Skeletal muscle tissue (tissue), 3 donors: ENCODE measurements at regions not wholly inside any gene's neighbourhood (a gene's known extent, or its start where the extent isn't known, plus 50 kb on each side); places are given as distances from the start of the nearest gene placed in this dataset.

ENCODE experiments used
- H3K27ac ChIP-seq: one replicate; pipeline ENCODE4 v1.7.0; 2013; ENCODE audit warnings: mild to moderate bottlenecking, low read depth, low read length, inconsistent platforms
- H3K27me3 ChIP-seq, 3 donors: one replicate each; pipeline ENCODE4 v1.7.0; 2013; ENCODE audit warnings: low read length in 3 of 3; ENCODE audit not compliant: control insufficient read depth in 3 of 3, insufficient read depth in 3 of 3
- H3K36me3 ChIP-seq, 3 donors: one replicate each; pipeline ENCODE4 v1.7.0; 2013; ENCODE audit warnings: low read length in 3 of 3; ENCODE audit not compliant: control insufficient read depth in 3 of 3, insufficient read depth in 3 of 3
- H3K4me1 ChIP-seq, 3 donors: one replicate each; pipeline ENCODE4 v1.7.0; 2013; ENCODE audit warnings: low read length in 3 of 3, mild to moderate bottlenecking in 3 of 3; ENCODE audit not compliant: control insufficient read depth in 3 of 3, insufficient read depth in 3 of 3
- H3K4me3 ChIP-seq, 3 donors: one replicate each; pipeline ENCODE4 v1.7.0; 2013; ENCODE audit warnings: low read length in 3 of 3
- H3K9ac ChIP-seq, 3 donors: one replicate each; pipeline ENCODE4 v1.7.0; 2013; ENCODE audit warnings: low read length in 3 of 3, mild to moderate bottlenecking in 3 of 3, moderate library complexity in 2 of 3, low read depth in 1 of 3
- H3K9me3 ChIP-seq, 3 donors: one replicate each; pipeline ENCODE4 v1.7.0; 2013; ENCODE audit warnings: low read length in 3 of 3; ENCODE audit not compliant: control insufficient read depth in 3 of 3
- donor health status: Osteomylitis.

DNA sequence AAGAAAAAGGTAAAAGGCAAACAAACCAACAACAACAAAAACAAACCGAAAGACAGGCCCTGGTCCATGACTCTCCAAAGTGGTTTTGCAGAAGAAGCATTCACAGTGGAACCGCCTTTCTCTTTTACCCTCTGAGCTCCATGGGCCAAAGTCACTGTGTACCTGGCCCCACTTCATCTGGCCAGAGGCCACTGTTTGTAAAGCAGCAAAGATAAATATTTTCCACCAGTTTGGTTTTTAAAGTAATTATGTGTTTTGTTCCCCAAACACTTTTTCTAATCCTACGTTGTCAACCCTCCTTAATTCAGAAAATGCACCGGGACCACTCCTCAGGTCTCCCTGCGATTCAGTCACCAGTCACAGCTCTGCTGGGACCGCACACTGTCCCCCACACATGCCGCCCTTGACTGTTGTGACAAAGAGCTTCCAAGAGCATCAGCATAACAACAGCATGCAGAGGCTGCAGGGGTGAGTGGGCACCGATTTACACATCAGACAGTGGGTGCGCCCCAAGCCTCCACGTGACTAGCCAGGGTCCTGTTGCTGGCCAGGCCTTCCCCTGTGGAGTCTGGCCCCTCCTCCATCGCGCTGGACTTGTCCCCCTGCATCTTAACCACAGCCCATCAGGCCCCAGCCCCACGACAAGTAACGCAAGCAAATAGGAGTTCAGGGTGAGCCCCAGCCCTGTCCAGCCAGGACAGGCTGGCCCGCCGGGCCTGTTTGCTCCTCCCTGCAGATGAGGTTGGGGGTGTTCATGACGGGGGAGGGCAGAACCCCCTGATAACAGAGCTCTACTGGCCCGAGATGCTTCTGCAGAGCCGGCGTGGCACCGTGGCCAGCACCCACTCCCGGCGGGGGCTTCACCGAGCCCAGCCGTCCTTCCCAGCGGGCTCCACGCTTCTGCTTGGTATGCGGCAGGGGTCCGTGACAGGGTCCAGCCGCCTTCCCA lies 65.2 kb upstream of the DIO3 start:
- Histone ChIP-seq H3K36me3 (no peaks in the 10 kb centered on the region), H3K27ac (no peak overlapping the region), H3K9me3 (no peaks in the 10 kb centered on the region), H3K27me3 (peaks cover 15 to 21% (median 17%) of the 10 kb centered on the region in 3 donors), H3K9ac (no peak overlapping the region), H3K4me1 (peaks cover 3 to 10% (median 7%) of the 10 kb centered on the region in 3 donors), H3K4me3 (no peak overlapping the region)

DNA sequence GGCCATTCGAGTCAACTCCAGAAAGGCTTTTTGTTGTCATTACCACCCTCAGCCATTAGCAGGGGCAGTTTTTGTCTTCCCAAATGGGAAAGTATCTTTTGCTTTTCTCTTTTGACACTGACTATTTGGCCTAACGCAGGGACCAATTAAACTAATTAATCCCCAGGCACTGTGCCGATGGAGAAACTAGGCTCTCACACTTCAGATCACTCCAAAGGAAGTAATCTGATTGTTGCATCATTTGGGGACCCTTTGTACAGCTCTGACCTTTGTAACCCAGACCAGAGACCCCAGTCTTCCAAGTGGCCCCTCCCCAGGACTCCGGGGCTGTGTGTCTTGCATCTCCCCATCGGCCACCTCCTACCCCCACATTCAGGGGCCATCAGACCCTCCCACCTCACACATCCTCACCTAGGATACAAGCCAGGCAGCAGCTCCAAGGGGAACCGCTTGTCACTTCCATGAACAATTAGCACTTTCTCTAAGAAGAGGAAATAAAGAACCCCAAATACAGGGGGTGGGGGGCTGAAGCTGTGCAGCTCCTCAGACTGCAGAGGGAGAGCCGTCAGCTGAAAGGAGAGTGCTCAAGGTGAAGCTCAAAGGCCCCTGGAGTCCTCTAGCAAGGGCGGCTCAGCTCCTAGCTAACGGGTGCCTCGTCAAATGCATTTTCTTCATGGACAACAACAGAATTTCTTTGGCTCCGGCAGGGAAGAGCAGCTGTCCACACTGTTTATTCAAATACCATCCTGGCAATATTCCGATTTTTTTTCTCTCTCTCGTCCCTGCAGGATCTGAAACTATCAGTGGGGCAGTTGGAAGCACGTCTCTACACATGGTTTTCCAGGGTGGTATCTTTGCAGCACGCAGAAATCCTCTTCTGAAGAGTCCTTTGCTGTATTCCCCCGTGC lies 64.3 kb upstream of the DIO3 start:
- no peaks in the 10 kb centered on the region for H3K9me3 ChIP-seq
- H3K27me3 ChIP-seq, result peaks cover 22 to 23% (median 22%) of the 10 kb centered on the region in 3 donors
- H3K9ac ChIP-seq, result no peak overlapping the region
- no peaks in the 10 kb centered on the region for H3K36me3 ChIP-seq
- H3K27ac ChIP-seq, result no peak overlapping the region
- H3K4me3 ChIP-seq, result no peak overlapping the region
- peaks cover 3 to 10% (median 7%) of the 10 kb centered on the region in 3 donors for H3K4me1 ChIP-seq

- Histone ChIP-seq H3K27me3 (peaks cover 25 to 30% (median 30%) of the 10 kb centered on the region in 3 donors), H3K9ac (no peak overlapping the region), H3K9me3 (peaks cover 0 to 2% (median 0%) of the 10 kb centered on the region in 3 donors), H3K27ac (no peak overlapping the region), H3K4me3 (no peak overlapping the region), H3K4me1 (peaks cover 3 to 10% (median 7%) of the 10 kb centered on the region in 3 donors), H3K36me3 (no peaks in the 10 kb centered on the region)
Measured at GRCh38 chr14:101497684-101498525, 63.4 kb upstream of the DIO3 start.

- Histone ChIP-seq H3K27me3 (peaks cover 25 to 36% (median 32%) of the 10 kb centered on the region in 3 donors), H3K4me3 (no peak overlapping the region), H3K9ac (no peak overlapping the region), H3K27ac (no peak overlapping the region), H3K36me3 (no peaks in the 10 kb centered on the region), H3K4me1 (peaks cover 3 to 10% (median 7%) of the 10 kb centered on the region in 3 donors), H3K9me3 (peaks cover 0 to 4% (median 3%) of the 10 kb centered on the region in 3 donors)
Measured at GRCh38 chr14:101498526-101498860, 62.8 kb upstream of the DIO3 start.

- Histone ChIP-seq H3K27ac (no peak overlapping the region), H3K9ac (no peak overlapping the region), H3K9me3 (peaks cover 0 to 7% (median 6%) of the 10 kb centered on the region in 3 donors), H3K36me3 (no peaks in the 10 kb centered on the region), H3K4me3 (no peak overlapping the region), H3K4me1 (peaks cover 3 to 10% (median 7%) of the 10 kb centered on the region in 3 donors), H3K27me3 (peaks cover 25 to 39% (median 37%) of the 10 kb centered on the region in 3 donors)
Measured at GRCh38 chr14:101499080-101499479, 62.2 kb upstream of the DIO3 start.

GRCh38 chr14:101499513-101499912 lies 61.8 kb upstream of the DIO3 start:
- Histone ChIP-seq H3K36me3 (no peaks in the 10 kb centered on the region), H3K4me1 (peaks cover 3 to 10% (median 7%) of the 10 kb centered on the region in 3 donors), H3K9me3 (peaks cover 0 to 7% (median 6%) of the 10 kb centered on the region in 3 donors), H3K9ac (no peak overlapping the region), H3K27ac (no peak overlapping the region), H3K4me3 (no peak overlapping the region), H3K27me3 (peaks cover 25 to 41% (median 39%) of the 10 kb centered on the region in 3 donors)

GRCh38 chr14:101500061-101500460 lies 61.2 kb upstream of the DIO3 start:
- no peak overlapping the region for H3K9ac ChIP-seq
- H3K4me1 ChIP-seq, result peaks cover 3 to 10% (median 7%) of the 10 kb centered on the region in 3 donors
- H3K9me3 ChIP-seq, result peaks cover 0 to 7% (median 6%) of the 10 kb centered on the region in 3 donors
- H3K36me3 ChIP-seq, result no peaks in the 10 kb centered on the region
- H3K27ac ChIP-seq, result no peak overlapping the region
- H3K27me3 ChIP-seq, result peaks cover 25 to 41% (median 39%) of the 10 kb centered on the region in 3 donors
- H3K4me3 ChIP-seq, result no peak overlapping the region

DNA sequence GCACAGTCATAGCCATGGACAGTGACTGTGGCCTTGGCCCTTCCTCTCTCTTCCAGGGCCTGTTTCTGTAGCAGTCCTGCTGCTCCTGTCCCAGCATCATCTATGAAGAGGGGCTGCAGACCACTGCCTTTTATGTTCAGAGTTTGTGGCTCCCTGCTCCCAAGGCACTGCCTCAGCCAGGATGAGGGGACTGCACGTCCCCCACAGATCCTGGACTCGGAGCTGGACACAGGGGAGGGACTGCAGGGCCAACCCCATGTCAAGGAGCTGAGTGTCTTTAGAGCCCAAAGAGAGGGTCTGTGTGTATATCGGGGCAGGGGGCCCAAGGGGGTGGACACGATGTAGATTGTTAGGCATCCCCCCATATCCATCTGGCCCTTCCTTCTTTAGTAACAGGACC lies 60.6 kb upstream of the DIO3 start:
- Histone ChIP-seq H3K9ac (no peak overlapping the region), H3K4me1 (peaks cover 3 to 10% (median 7%) of the 10 kb centered on the region in 3 donors), H3K4me3 (no peak overlapping the region), H3K9me3 (peaks cover 0 to 7% (median 6%) of the 10 kb centered on the region in 3 donors), H3K27ac (no peak overlapping the region), H3K27me3 (peaks cover 25 to 41% (median 39%) of the 10 kb centered on the region in 3 donors), H3K36me3 (no peaks in the 10 kb centered on the region)

DNA sequence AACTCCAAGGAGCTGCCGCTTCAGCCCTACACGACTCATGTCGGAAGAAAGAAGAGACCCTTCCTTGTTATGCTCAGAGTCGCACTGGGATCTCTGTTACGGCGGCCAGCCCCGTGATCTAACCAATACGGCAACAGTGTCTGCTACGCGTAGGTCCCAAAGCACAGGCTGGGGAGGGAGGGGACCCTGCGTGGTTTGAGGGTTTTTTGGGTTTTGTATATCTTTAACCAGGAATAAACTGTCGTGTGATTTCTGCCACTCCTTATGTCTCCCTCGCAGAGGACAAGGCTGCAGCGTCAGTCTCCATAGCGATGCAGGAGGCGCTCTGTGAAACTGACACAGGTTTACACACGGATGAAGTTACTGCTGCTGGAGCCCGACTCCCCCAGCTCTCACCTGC lies 60.0 kb upstream of the DIO3 start:
- no peak overlapping the region for H3K9ac ChIP-seq
- peaks cover 0 to 7% (median 6%) of the 10 kb centered on the region in 3 donors for H3K9me3 ChIP-seq
- peaks cover 3 to 10% (median 7%) of the 10 kb centered on the region in 3 donors for H3K4me1 ChIP-seq
- H3K4me3 ChIP-seq, result no peak overlapping the region
- peaks cover 25 to 44% (median 34%) of the 10 kb centered on the region in 3 donors for H3K27me3 ChIP-seq
- H3K27ac ChIP-seq, result no peak overlapping the region
- H3K36me3 ChIP-seq, result no peaks in the 10 kb centered on the region
